ENCODE measurements at regions not wholly inside any gene's neighbourhood (a gene's known extent, or its start where the extent isn't known, plus 50 kb on each side); places are given as distances from the start of the nearest gene placed in this dataset.

- TF ChIP-seq CTCF (conservative IDR thresholded peaks at IDR 0.05; ENCODE audit: low read depth, low read length) (no peak), POLR2A (IDR thresholded peaks at IDR 0.05; ENCODE audit: low read depth, low read length) (no peak), BHLHE40 (IDR thresholded peaks at IDR 0.05; ENCODE audit: low read depth, low read length) (no peak), RAD21 (IDR thresholded peaks at IDR 0.05; ENCODE audit: low read length) (no peak), MXI1 (IDR thresholded peaks at IDR 0.05; ENCODE audit: borderline replicate concordance, low read depth, low read length) (no peak)
- TF ChIP-seq, protein P1, sequence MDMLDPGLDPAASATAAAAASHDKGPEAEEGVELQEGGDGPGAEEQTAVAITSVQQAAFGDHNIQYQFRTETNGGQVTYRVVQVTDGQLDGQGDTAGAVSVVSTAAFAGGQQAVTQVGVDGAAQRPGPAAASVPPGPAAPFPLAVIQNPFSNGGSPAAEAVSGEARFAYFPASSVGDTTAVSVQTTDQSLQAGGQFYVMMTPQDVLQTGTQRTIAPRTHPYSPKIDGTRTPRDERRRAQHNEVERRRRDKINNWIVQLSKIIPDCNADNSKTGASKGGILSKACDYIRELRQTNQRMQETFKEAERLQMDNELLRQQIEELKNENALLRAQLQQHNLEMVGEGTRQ (IDR thresholded peaks at IDR 0.05; ENCODE audit: low read depth, low read length), result no peak
Measured at GRCh38 chr13:62207388-62207787, 791.7 kb upstream of the PCDH20 start.
